ENCODE measurements at regions not wholly inside any gene's neighbourhood (a gene's known extent, or its start where the extent isn't known, plus 50 kb on each side); places are given as distances from the start of the nearest gene placed in this dataset.
"Not testable (repeated sequence)": the region's sequence is repeated elsewhere in the genome, so short reads cannot be mapped to it uniquely, and the experiment has no call there.

- DNase-seq, result no peak
Observed at GRCh38 chr10:3571310-3571825, 213.6 kb downstream of the KLF6 start.

- DNase-seq, result no peak
Observed at GRCh38 chr10:3570855-3571266, 214.1 kb downstream of the KLF6 start.

GRCh38 chr10:3570131-3570729, 214.8 kb downstream of the KLF6 start:
- no peak for DNase-seq

GRCh38 chr10:3568983-3569382, 216.0 kb downstream of the KLF6 start:
- DNase-seq, result no peak

GRCh38 chr10:3568392-3568791, 216.6 kb downstream of the KLF6 start:
- DNase-seq, result no peak

- no peak for DNase-seq
Observed at GRCh38 chr10:3567291-3567963, 217.6 kb downstream of the KLF6 start.

- DNase-seq, result no peak
Observed at GRCh38 chr10:3566627-3567026, 218.4 kb downstream of the KLF6 start.

GRCh38 chr10:3564346-3565002, 220.5 kb downstream of the KLF6 start:
- DNase-seq, result no peak

- no peak for DNase-seq
Observed at GRCh38 chr10:3563298-3563697, 221.7 kb downstream of the KLF6 start.

- not testable (repeated sequence) for DNase-seq
Observed at GRCh38 chr10:3560628-3561027, 224.4 kb downstream of the KLF6 start.

GRCh38 chr10:3559527-3559926, 225.5 kb downstream of the KLF6 start:
- DNase-seq, result no peak

- DNase-seq, result no peak
Observed at GRCh38 chr10:3559011-3559410, 226.0 kb downstream of the KLF6 start.

- peak; percentile 43 for DNase-seq
Observed at GRCh38 chr10:3556191-3557017, 228.6 kb downstream of the KLF6 start.

GRCh38 chr10:3554121-3554522, 230.9 kb downstream of the KLF6 start:
- no peak for DNase-seq

GRCh38 chr10:3552281-3552680, 232.7 kb downstream of the KLF6 start:
- no peak for DNase-seq

GRCh38 chr10:3551761-3552160, 233.2 kb downstream of the KLF6 start:
- no peak for DNase-seq

GRCh38 chr10:3549118-3549517, 235.9 kb downstream of the KLF6 start:
- no peak for DNase-seq

GRCh38 chr10:3548702-3549101, 236.3 kb downstream of the KLF6 start:
- no peak for DNase-seq

GRCh38 chr10:3548076-3548475, 236.9 kb downstream of the KLF6 start:
- DNase-seq, result no peak

GRCh38 chr10:3544561-3544960, 240.4 kb downstream of the KLF6 start:
- DNase-seq, result no peak

- no peak for DNase-seq
Observed at GRCh38 chr10:3542185-3542611, 242.8 kb downstream of the KLF6 start.

GRCh38 chr10:3539696-3540383, 245.2 kb downstream of the KLF6 start:
- DNase-seq, result no peak
